Right renal cortex interstitium (tissue), 3 donors: ENCODE measurements at regions not wholly inside any gene's neighbourhood (a gene's known extent, or its start where the extent isn't known, plus 50 kb on each side); places are given as distances from the start of the nearest gene placed in this dataset.

ENCODE experiments used
- DNase-seq, 3 donors: peaks; one replicate each; pipeline ENCODE4 v3.0.0-alpha.2; 2013; ENCODE audit warnings: low read depth in 3 of 3, low spot score in 2 of 3

DNA sequence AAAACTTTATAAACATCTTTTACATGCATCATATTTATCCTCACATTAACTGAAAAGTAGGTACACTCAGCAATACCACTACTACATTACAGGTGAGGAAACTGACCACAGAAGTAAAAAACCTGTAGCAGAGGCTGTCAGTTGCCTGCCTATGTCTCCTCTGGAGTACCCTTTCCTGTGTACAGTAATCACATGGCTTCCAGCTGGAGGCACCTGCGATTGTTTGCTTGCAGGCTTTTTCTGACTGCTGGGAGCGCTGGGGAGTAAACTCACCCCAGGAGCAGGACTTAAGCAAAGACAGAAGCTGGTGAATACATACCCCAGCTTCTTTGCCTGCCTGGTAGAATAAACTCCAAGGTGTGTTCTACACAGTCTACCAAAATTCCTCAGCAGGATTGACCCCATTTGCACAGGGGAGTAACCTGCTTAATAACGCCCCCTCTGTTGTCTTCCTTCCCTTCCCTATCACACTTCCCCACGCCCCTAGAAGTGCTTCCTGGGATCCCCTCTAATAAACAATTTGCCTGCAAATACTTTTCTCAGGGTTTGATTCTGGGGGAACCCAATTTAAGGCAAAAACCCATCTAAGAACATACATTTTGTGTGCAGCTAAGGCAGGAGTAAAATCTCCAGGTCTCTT, 138.9 kb downstream of the PTH2R start:
- DNase-seq: no peak

DNA sequence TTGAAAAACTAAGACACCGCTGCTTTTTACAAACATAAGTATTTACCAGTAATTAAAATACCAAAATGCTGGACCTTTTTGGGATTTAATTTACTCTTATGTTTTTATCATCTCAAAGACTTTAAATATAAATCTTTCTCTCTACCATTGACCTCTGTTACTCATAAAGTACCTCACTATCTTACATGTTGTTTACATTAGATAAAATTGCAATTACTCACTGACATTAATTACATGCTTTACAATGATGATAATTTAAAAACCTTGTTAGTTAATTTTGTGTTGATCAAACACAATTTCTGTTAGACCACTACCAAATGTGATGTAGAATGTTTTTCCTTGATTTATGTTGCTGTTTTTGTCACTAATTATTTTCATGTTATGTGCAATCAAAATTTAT, 139.5 kb downstream of the PTH2R start:
- no peak for DNase-seq

DNA sequence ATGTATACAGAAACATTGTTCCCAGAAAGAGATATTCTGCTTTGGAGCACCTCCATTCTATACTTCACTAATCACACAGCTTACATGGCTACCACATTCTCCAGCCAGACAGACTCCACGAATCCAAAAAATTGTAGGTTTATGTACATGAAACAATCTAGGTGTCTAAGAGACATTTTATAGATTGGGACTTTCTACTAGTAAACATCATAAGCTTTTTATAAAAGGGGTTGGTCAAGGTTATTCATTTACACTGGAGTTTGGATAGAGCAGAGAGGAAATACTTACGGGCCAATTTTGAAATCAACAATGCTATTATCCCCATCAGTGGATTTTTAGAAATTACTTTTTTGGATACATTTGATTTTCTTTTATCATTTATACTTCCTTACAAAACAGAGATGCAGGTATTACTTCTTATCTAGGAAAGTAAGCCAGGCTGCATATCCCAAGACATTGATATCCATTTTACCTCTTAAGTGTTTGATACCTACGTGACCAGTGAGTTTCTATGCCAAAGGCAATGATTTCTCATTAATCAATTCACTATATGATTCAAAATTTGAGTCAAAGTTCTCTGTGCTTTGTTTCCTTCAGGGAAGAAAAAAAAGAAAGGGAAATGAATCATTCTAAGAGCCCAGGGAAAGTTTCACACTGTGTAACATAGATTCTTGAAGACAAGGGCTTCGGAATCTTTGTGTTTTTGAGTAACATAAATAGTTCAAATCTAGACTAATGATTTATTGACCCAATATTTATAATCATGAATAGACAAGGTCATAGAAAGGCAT, 140.5 kb downstream of the PTH2R start:
- no peak for DNase-seq

DNA sequence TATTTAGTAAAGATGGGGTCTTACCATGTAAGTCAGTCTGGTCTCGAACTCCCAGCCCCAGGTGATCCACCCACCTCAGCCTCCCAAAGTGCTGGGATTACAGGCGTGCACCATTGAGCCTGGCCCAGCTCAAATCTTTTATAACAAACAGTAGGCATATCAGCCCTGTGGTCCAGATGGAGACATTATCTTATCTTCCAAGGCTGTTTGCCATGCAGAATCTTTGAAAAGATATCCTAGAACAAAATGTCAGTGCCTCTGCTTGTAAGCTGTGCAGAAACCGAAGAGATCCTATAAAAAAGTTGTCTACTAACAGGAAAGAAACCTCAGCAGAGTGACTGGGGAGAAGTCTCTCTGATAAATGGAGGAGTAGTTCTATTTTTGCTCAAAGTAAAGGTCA, 142.1 kb downstream of the PTH2R start:
- no peak for DNase-seq

DNA sequence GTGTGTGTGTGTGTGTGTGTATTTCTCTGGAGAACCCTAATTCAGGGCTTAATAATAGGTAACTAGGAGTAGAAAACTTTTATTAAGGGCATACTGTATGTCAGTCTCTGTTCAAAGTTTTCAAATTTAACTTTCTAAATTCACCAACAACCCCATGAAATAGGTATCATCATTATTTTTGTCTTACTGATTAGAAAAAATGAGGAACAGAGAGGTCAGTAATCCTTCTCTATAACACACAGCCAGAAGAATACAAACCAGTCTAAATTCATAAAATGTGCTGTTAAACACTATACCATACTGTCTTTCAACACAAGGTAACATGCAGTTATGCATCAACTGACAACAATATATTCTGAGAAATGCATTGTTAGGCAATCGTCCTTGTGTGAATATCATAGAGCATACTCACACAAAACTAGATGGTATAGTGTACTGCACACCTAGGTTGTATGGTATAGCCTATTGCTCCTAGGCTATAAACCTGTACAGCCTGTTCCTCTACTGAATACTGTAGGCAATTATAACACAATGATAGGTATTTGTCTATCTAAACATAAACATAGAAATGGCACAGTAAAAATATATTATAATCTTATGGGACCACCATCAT, 143.1 kb downstream of the PTH2R start:
- no peak for DNase-seq

DNA sequence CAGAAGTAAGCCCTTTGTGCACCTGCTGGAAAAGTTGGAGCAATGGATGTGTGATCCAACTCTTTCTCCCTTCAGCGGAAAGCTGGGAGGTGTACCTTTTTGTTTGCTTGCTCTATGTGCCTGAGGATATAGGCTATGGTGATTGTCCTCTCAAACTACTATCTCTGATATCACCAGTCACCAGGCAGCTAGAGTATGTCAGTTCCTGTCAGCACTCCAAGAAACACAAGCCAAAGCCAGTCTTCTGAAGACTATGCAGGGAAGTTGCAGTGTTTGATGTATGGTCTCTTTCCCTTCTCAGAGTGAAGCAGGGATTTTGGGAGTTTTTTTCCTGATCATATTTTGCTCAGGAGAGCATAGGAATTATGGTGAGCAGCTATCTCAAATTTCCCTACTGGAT, 146.4 kb downstream of the PTH2R start:
- DNase-seq: no peak

DNA sequence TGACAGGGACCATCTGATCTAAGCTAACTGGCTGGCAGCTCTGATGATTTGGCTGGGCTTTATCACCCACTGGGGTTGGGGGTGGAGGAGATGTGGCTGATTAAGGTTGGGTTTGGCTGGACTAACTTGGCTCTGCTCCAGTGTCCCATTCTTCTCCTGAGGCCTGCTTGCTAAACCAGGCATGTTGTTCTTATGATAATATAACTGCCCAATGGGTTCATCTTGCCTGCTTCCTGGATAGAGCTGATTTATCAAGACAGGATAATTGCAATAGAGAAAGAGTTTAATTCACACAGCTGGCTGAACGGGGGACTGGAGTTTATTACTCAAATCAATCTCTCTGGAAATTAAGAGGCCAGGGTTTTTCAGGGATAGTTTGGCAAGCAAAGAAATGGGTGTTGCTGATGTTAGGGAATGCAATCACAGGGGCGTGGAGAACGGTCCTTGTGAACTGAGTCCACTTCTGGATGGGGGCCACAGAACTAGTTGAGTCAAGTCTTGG, 150.4 kb downstream of the PTH2R start:
- no peak for DNase-seq

DNA sequence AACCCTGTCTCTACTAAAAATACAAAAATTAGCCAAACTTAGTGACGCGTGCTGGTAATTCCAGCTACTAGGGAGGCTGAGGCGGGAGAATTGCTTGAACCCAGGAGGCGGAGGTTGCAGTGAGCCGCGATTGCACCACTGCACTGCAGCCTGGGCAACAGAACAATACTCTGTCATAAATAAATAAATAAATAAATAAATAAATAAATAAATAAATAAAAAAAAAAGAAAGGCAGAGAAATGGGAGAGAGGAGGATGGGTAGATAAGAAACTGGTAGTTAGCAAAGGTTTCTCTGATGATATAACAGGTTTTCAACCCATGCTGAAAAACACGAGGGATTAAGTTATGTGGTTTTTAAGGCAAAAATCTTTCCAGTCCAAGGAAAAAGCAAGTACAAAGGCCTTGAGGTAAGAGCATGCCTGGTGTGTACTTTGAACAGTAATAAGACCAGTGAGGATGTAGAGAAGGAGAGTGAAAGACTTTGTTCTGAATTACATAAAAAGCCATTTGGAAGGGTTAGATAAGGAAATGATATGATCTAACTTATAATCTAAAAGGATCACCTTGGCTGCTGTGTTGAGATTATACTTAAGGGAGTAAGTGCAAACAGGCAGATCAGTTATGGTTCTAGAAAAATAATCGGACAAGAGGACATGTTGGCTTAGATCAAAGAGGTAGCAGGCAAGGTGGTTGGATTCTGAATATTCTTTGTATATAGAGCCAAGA, 159.3 kb downstream of the PTH2R start:
- DNase-seq: no peak

DNA sequence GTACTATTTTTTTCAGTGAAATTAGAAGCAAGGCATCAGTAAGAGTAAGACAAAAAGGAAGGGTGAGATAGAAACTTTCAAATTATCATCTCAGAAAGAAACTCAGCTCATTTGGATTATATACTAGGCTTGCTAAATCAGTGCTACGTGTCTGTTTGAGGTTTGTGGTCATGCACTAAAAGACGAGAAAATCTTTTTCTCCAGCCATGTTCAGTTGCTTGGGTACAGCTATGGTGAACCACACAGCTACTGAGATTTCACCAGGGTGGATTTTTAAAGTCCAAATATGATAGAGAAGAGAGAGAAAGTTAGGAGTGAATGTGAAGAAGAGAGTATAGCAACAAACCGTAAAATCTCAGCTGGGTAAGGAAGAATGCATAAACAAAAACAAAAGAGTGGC, 161.6 kb downstream of the PTH2R start:
- DNase-seq: no peak

DNA sequence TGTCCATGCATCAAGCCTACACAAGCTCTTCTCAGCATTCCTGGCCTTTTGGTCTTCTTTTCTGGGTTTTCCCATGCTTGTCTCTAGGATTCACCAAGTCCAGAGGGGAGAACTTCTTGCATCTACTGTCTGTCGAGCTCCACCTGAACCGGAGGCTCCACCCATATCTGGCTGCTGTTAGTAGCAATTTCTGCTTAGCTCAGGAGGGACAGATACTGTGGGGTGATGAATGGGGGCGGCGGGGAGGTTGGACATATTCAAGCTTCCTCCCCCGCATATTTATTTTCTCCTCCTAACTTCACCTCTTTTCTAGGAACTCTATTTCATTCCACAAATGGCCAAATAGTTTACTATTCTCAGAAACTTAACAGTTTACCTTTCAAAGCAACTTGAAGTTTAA, 163.5 kb downstream of the PTH2R start:
- DNase-seq: no peak

DNA sequence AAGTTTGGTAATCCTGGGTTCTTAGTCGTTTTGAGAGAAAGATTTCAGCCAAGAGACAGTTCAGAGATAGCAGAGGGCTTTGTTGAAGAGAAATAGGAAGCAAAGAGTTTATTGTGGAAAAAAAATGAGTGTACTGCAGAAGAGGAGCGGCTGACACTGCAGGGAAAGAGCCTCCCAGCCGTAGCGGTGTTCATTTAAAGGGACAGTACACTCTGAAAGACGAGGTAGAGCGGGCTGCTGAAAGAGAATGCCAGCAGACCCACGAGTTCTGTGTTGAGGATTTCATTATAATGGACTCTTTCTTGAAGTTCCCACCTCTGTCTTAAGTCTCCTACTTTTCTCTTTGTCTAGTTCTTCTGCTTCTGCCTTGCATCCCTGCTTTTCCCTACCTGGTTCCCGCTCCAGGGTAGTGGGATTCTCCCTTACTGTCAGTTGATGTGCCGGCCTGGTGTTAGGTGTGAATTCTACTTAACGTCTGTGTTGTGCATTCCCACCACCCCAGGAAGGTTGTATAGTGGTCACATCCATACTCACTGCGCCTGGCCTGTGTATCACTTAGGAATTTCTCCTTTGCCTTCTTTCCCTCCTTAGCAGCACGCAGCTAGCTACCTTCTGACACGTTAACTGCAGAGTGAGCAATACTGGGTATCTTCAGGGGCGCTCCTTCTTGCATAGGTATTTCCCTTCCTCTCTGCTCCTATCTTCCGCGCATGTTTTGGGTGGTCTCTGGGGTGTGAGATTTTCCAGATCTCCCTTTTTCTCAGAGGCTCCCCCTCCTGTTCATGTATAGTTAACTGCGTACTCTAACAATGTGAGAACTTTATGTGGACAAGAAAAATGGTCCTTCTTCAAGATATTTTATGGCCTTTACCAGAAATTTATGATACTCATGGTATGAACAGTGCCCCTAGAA, 164.5 kb downstream of the PTH2R start:
- no peak for DNase-seq

DNA sequence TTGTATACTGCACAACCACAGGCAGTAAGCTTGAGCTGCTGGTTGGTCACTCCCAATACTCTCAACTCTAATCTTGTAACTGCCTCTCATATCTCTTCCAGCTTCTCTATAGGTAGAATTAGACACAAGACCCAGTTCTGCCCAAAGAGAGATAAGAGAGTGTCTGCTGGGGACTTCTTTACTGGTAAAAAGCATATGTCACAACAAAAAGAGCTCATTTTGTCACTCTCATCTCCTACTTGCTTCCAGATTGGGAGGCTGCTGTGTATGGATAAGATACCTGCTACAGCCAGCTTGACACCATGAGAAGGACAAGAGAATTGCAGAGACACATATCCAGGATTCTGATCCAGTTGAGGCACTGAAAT, 165.2 kb downstream of the PTH2R start:
- DNase-seq: no peak

DNA sequence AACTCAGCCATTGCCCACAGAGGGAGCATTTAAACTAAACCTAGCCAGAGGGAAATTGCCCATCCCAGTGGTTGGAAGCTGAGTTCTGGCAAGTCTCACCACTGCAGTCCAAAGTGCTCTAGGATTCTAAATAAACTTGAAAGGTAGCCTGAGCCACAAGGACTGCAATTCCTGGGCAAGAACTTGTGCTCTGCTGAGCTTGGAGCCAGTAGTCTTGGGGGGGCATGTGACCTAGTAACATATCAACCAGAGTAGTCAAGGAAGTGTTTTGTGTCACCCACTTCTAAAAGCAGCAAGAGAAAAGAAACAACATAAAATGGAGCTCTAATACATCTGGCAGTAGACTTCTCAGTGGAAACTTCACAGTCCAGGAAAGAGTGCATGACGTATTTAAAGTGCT, 167.0 kb downstream of the PTH2R start:
- DNase-seq: peak in 1 of 3 donors; percentile 12

DNA sequence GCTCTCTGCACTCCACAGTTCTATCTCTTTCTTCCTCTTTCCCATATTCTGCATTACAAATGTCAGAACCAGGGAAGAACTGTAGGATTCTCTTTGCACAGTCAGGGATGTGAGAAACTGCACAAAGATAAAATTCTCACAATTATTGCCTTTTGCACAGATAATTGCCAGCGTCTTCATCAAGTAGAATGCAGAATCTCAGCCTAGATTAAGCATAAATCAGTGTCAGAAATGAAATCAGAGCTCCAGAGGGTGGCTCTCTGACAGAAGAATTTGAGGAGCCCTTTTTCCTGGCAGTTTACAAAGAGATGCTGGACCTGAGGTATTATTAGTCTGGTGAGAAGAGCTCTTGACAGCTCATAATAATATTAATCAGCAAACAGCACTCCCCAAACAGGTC, 173.1 kb downstream of the PTH2R start:
- DNase-seq: no peak

DNA sequence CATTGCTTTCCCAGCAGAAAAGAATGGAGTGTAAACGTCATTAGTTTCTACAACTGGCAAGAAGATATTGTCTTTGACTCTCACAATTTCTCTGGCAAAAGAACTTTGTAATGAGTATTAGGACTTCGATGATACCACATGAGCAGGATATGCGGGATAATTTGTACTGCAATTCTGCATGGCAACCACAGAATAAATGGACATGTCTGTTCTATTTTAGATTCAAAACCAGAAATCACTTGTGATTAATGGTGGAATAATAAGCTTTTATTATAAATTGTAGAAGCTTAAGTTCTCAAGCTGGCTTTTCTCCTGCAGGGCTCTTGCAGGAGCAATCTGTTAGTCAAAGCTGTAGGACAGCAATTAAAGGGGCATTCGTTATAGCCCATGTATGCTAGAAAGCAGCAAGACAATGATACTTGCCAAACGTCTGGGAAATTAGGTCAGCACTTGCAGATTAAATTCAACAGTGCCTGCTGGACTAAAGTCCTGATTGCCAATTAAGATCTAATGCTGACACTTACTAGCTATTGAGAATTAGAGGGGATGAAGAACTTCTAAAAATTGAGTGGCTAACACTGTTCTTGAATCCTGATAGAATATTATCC, 177.9 kb downstream of the PTH2R start:
- DNase-seq: no peak

DNA sequence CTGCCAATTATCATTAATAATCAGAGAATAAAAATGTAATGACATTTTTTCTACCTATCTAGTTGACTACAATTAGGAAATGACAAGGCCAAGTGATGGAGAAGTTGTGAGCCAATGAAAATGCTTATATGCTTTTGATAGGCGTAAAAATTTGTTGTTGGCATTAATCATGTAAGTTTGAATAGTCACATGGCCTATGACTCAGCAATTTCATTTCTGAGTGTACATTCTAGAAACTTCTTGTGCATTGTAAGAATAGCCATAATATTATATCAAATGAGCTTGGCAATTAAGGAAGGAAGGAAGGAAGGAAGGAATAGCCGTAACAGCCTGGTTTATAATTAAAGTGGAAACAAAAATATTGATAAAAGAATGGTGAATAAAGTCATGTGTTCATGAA, 179.9 kb downstream of the PTH2R start:
- DNase-seq: no peak

DNA sequence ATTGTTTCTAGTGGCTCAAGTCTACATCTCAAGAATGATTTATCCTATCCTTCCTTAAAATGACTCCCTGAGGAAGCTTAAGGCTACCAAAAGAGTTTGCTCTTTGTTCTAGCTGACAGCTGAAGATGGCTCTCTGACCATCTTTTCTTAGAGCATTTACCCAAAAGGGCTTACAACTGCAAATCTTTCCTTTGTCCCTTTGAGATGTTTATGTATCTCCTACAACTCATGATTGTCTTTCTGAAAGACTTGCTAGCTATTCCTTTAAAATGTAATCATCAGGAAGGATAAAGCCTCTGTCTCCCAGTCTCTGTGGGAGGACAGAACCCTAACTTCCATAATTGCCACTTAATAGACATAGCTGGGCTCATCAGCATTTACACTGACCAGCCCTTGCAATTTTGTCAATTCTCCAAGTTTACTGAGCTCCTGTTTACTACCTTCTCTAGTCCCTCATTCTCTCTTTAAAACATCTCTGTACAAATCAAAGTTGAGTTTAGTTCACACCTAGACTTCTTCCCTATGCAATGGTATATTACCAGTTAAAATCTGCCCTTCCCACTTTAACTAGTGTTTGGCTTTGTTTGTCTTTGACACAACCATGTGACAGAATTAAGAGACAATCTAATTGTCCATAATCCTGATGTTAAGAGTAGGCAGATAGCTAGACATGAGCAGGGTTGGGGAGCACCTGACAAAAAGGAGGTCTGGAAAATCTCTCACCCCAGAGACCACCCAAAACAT, 188.2 kb downstream of the PTH2R start:
- DNase-seq: no peak

DNA sequence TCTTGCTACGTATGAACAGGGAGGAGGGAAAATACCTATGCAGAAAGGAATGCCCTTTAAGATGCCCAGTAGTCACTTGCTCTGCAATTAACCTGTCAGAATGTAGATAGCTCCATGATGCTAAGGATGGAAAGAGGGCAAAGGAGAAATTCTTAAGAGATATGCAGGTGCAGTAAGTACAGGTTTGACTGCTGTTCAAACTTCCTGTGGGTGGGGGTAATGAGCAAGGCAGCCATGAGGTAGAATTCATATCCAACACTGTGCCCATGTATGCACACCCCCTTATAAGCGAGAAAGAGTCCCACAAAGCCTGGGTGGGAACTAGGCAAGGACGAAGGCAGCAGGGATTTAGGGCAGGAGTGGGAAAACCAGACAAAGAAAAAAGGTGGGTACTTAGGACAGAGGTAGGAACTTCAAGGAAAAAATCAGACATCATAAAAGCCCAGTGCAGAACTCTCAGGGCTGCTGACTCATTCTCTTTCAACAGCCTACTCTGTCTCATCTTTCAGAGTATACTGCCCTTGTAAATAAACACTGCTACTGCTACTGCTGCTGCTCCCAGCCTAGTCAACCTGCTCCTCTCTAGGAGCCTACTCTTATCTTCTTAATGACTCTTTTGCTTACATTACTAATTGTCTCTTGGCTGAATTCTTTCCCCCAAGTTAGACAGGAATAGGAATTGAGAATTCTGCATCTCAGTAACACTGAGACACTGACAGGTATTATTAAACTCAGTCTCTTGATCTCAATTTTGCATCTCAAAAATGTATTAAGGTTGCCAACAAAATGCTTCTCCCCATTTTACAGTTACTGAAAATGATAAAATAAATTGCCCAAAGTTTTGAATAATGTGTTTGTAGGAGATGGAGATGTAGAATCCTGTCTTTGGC, 189.0 kb downstream of the PTH2R start:
- no peak for DNase-seq
